SU-DHL-6 (cell line): ENCODE measurements at regions not wholly inside any gene's neighbourhood (a gene's known extent, or its start where the extent isn't known, plus 50 kb on each side); places are given as distances from the start of the nearest gene placed in this dataset.

Source experiments
- H2AFZ ChIP-seq: fragments of 200-600 bp; sonication (generic); 2 replicates; pipeline ENCODE4 v1.6.1; 2014; ENCODE audit warnings: low read depth, mild to moderate bottlenecking, moderate library complexity, mixed read lengths, antibody characterized with exemption, low read length; ENCODE audit not compliant: severe bottlenecking
- H3F3A ChIP-seq: fragments of 200-600 bp; shearing (Covaris generic); 2 replicates; pipeline ENCODE4 v1.6.0; 2016; ENCODE audit warnings: antibody characterized with exemption, mild to moderate bottlenecking; ENCODE audit not compliant: insufficient read depth
- H3K27ac ChIP-seq: fragments of 200-600 bp; sonication (generic); 2 replicates; pipeline ENCODE4 v1.5.1; 2016; ENCODE audit warnings: low read depth, mild to moderate bottlenecking, low read length, moderate library complexity, mixed read lengths
- H3K27me3 ChIP-seq: fragments of 200-600 bp; sonication (generic), shearing (Covaris generic); 2 replicates; pipeline ENCODE4 v1.6.0; 2014; ENCODE audit warnings: mild to moderate bottlenecking, low read length
- H3K36me3 ChIP-seq: fragments of 200-600 bp; sonication (generic); 2 replicates; pipeline ENCODE4 v1.6.1; 2014; ENCODE audit warnings: mild to moderate bottlenecking, low read length, mixed read lengths
- H3K4me2 ChIP-seq: fragments of 300-600, 200-600 bp; shearing (Covaris generic), sonication (generic); 2 replicates; pipeline ENCODE4 v1.6.0; 2014; ENCODE audit warnings: low read length, low read depth, mild to moderate bottlenecking; ENCODE audit not compliant: poor library complexity, severe bottlenecking
- H3K4me3 ChIP-seq: fragments of 200-600 bp; sonication (generic); 2 replicates; pipeline ENCODE4 v1.5.1; 2014; ENCODE audit warnings: antibody characterized with exemption, low read length, mild to moderate bottlenecking, mixed read lengths; ENCODE audit not compliant: insufficient read depth, poor library complexity, severe bottlenecking
- H3K79me2 ChIP-seq: fragments of 200-600 bp; sonication (generic); 2 replicates; pipeline ENCODE4 v1.6.1; 2014; ENCODE audit warnings: mild to moderate bottlenecking, low read length, moderate library complexity; ENCODE audit not compliant: insufficient read depth
- H3K9ac ChIP-seq: fragments of 200-600 bp; sonication (generic); 2 replicates; pipeline ENCODE4 v1.7.0; 2014; ENCODE audit warnings: mild to moderate bottlenecking, low read length
- H3K9me2 ChIP-seq: fragments of 200-600 bp; sonication (generic); replicated peaks from 2 replicates; pipeline ENCODE4 v1.6.1; 2014; ENCODE audit warnings: low read length; ENCODE audit not compliant: insufficient read depth
- H3K9me3 ChIP-seq: fragments of 200-600 bp; sonication (generic); 2 replicates; pipeline ENCODE4 v1.6.1; 2014; ENCODE audit warnings: low read length, mixed read lengths; ENCODE audit not compliant: insufficient read depth
- H4K20me1 ChIP-seq: fragments of 200-600 bp; sonication (generic); 2 replicates; pipeline ENCODE4 v1.6.1; 2014; ENCODE audit warnings: low read depth, mild to moderate bottlenecking, antibody characterized with exemption, low read length, moderate library complexity, mixed read lengths
- EZH2phosphoT487 ChIP-seq: fragments of 200-600 bp; sonication (generic), shearing (Covaris generic); conservative IDR thresholded peaks from 2 replicates; pipeline ENCODE4 v1.6.1; 2018; ENCODE audit warnings: mild to moderate bottlenecking, antibody characterized with exemption, low read length, moderate library complexity, mixed read lengths
- TF ChIP-seq, protein P1 (sequence below): fragments of 200-600 bp; sonication (generic); IDR thresholded peaks from one replicate; pipeline ENCODE4 v1.5.1; 2017; ENCODE audit warnings: antibody characterized with exemption, mild to moderate bottlenecking, low read length, moderate library complexity; ENCODE audit not compliant: insufficient read depth, poor library complexity, severe bottlenecking

GRCh38 chr3:120528163-120528562 lies 68.0 kb upstream of the NDUFB4 start:
- Histone ChIP-seq H3K9me2 (no peaks in the 10 kb centered on the region), H2AFZ (no peak overlapping the region), H3K27me3 (no peaks in the 10 kb centered on the region), H3K4me2 (no peak overlapping the region), H3K4me3 (no peak overlapping the region), H3K9me3 (no peaks in the 10 kb centered on the region), H3K79me2 (no peaks in the 10 kb centered on the region), H3K27ac (no peak overlapping the region), H3K36me3 (no peaks in the 10 kb centered on the region), H3F3A (no peaks in the 10 kb centered on the region), H4K20me1 (no peaks in the 10 kb centered on the region), H3K9ac (no peak overlapping the region)
- TF ChIP-seq, protein P1, sequence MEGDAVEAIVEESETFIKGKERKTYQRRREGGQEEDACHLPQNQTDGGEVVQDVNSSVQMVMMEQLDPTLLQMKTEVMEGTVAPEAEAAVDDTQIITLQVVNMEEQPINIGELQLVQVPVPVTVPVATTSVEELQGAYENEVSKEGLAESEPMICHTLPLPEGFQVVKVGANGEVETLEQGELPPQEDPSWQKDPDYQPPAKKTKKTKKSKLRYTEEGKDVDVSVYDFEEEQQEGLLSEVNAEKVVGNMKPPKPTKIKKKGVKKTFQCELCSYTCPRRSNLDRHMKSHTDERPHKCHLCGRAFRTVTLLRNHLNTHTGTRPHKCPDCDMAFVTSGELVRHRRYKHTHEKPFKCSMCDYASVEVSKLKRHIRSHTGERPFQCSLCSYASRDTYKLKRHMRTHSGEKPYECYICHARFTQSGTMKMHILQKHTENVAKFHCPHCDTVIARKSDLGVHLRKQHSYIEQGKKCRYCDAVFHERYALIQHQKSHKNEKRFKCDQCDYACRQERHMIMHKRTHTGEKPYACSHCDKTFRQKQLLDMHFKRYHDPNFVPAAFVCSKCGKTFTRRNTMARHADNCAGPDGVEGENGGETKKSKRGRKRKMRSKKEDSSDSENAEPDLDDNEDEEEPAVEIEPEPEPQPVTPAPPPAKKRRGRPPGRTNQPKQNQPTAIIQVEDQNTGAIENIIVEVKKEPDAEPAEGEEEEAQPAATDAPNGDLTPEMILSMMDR: no peak
- TF ChIP-seq EZH2phosphoT487: no peak

DNA sequence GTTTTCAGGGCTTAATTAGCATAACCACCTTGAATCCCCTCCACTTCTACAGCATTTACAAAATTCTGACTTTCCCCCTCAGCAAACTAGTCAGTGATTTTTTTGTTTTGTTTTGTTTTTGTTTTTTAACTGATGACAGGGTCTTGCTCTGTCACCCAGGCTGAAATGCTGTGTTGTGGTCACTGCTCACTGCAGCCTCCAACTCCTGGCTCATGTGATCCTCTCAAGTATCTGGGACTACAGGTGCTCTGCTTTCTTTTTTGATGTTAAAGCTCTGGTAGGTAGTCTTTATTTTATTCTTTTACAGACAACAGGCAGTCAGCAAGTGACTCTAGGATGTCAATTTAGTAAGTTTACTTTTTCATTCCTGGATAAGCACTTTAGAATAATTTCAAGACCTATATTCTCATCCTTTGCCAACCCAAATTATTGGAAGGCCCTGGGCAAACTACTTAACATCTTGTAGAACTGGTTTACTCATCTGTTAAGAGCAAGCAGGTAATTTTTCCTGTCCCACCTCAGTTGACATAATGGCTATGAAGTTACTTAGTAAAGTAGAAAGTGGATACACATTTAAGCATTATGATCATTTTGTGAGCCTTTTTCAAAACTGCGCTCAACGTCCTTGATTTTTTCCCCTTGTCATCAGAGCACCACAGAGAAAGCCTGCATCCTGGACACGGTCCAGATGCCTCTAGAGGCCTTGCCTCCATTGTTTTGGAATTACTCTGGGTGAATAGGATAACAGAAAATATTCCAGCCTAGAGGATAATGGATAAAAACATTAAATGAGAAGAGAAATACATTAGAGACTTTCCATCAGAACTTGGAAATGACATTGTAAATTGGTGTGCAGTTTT lies 69.9 kb upstream of the NDUFB4 start:
- Histone ChIP-seq H4K20me1 (no peaks in the 10 kb centered on the region), H3K27ac (no peak overlapping the region), H3K79me2 (no peaks in the 10 kb centered on the region), H3K36me3 (no peaks in the 10 kb centered on the region), H3K9ac (no peak overlapping the region), H3F3A (no peaks in the 10 kb centered on the region), H3K4me3 (no peak overlapping the region), H3K4me2 (no peak overlapping the region), H3K27me3 (no peaks in the 10 kb centered on the region), H2AFZ (no peak overlapping the region), H3K9me2 (no peaks in the 10 kb centered on the region), H3K9me3 (no peaks in the 10 kb centered on the region)
- TF ChIP-seq, protein P1: no peak
- no peak for TF ChIP-seq EZH2phosphoT487

DNA sequence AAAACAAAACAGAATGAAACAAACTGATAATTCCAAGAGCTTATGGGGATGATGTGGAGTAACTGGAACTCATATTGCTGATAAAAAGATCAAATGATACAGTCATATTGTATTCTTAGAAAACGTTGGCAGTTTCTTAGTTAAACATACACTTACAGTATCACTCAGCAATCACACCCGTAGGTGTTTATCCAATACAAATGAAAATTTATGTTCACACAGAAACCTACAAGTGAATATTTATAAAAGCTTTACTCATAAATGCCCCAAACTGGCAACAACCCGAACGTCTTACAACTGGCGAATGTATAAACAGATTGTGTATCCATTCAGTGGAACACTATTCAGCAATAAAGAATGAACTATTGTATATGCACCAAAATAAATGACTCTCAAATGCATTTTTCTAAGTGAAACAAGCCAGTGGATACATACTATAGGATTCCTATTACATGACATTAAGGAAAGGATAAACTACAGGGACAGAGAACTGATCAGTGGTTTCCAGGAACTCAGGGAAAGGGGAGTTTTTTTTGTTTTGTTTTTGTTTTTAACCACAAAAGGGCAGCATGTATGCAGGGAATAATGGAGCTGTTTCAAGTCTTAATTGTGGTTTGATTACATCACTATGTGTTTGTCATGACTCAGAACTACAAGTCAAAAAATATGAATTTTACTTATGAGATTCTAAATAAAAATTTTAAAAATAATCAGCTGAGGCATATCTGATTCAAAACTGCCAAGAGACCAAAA lies 71.8 kb upstream of the NDUFB4 start:
- Histone ChIP-seq H3K9ac (no peak overlapping the region), H3K9me3 (no peaks in the 10 kb centered on the region), H2AFZ (no peak overlapping the region), H3F3A (no peaks in the 10 kb centered on the region), H4K20me1 (no peaks in the 10 kb centered on the region), H3K27me3 (no peaks in the 10 kb centered on the region), H3K36me3 (no peaks in the 10 kb centered on the region), H3K79me2 (no peaks in the 10 kb centered on the region), H3K9me2 (no peaks in the 10 kb centered on the region), H3K4me2 (no peak overlapping the region), H3K4me3 (no peak overlapping the region), H3K27ac (no peak overlapping the region)
- no peak for TF ChIP-seq EZH2phosphoT487
- TF ChIP-seq, protein P1: no peak
